ENCODE measurements at regions not wholly inside any gene's neighbourhood (a gene's known extent, or its start where the extent isn't known, plus 50 kb on each side); places are given as distances from the start of the nearest gene placed in this dataset.

- no peak for TF ChIP-seq CTCF (conservative IDR thresholded peaks at IDR 0.05; ENCODE audit: low read depth, low read length)
- H3K4me3 ChIP-seq (ENCODE audit: low read depth, low read length) = no peak overlapping the region
- DNase-seq (ENCODE audit: low read depth) = no peak
Observed at GRCh38 chr16:26708428-26708827, 358.3 kb upstream of the C16orf82 start.

GRCh38 chr16:26709175-26709574, 357.6 kb upstream of the C16orf82 start:
- no peak overlapping the region for H3K4me3 ChIP-seq (ENCODE audit: low read depth, low read length)
- no peak for TF ChIP-seq CTCF (conservative IDR thresholded peaks at IDR 0.05; ENCODE audit: low read depth, low read length)
- no peak for DNase-seq (ENCODE audit: low read depth)

- no peak overlapping the region for H3K4me3 ChIP-seq (ENCODE audit: low read depth, low read length)
- DNase-seq (ENCODE audit: low read depth) = no peak
Observed at GRCh38 chr16:26709754-26710153, 357.0 kb upstream of the C16orf82 start.

DNA sequence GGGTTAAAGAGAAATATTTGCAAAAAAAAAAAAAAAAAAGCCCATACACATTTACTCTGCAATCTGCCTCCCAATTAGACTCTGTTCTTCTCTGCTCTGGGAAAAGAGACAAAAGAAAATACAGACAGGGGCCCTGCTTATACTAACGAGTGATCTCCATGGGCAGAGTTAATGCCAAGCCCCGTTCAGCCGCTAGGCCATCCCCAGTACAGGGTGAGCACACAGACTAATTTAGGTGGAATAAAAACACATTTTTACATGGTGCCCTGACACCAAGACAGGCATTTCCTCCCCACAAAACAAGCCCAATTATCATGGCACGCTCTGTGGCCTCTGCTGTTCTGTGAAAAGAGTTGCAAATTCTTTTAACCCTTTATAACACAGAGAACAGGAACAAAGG, 356.3 kb upstream of the C16orf82 start:
- H3K4me3 ChIP-seq (ENCODE audit: low read depth, low read length) = no peak overlapping the region
- TF ChIP-seq CTCF (conservative IDR thresholded peaks at IDR 0.05; ENCODE audit: low read depth, low read length) = no peak
- no peak for DNase-seq (ENCODE audit: low read depth)

More at GRCh38 chr16:26709754-26710153, 357.0 kb upstream of the C16orf82 start:
- no peak for TF ChIP-seq CTCF (conservative IDR thresholded peaks at IDR 0.05; ENCODE audit: low read depth, low read length)

DNA sequence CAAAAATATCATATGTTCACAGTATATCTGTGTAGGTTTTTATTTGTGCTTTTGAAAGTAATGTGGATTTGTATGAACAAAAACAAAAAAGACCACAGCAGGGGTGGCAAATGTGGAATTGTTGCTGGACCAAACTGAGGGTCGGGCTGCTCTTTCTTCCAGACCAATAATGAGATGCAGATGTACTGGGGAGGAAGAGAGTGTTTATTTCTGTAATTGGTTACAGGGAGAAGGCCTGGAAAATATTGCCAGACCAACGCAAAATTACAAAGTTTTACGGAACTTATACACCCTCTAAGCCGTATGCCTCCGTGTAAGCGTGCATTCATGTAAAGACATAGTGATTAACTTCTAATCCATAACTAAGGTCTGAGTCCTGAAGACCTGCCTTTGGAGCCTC, 353.9 kb upstream of the C16orf82 start:
- no peak for TF ChIP-seq CTCF (conservative IDR thresholded peaks at IDR 0.05; ENCODE audit: low read depth, low read length)
- no peak overlapping the region for H3K4me3 ChIP-seq (ENCODE audit: low read depth, low read length)
- DNase-seq (ENCODE audit: low read depth) = no peak

- DNase-seq (ENCODE audit: low read depth) = no peak
- no peak overlapping the region for H3K4me3 ChIP-seq (ENCODE audit: low read depth, low read length)
- no peak for TF ChIP-seq CTCF (conservative IDR thresholded peaks at IDR 0.05; ENCODE audit: low read depth, low read length)
Observed at GRCh38 chr16:26715969-26716368, 350.8 kb upstream of the C16orf82 start.

GRCh38 chr16:26717826-26718225, 348.9 kb upstream of the C16orf82 start:
- no peak for TF ChIP-seq CTCF (conservative IDR thresholded peaks at IDR 0.05; ENCODE audit: low read depth, low read length)
- no peak overlapping the region for H3K4me3 ChIP-seq (ENCODE audit: low read depth, low read length)
- no peak for DNase-seq (ENCODE audit: low read depth)
